22Rv1 (cell line): ENCODE measurements at regions not wholly inside any gene's neighbourhood (a gene's known extent, or its start where the extent isn't known, plus 50 kb on each side); places are given as distances from the start of the nearest gene placed in this dataset.

Source experiments
- H3K27ac ChIP-seq: fragments of 450-650 bp; 2 replicates; pipeline ENCODE4 v1.5.1; 2017
- CTCF ChIP-seq: fragments of 450-650 bp; IDR thresholded peaks from 2 replicates; pipeline ENCODE4 v1.5.1; 2017; ENCODE audit warnings: mild to moderate bottlenecking
- ZFX ChIP-seq: fragments of 450-650 bp; IDR thresholded peaks from 2 replicates; pipeline ENCODE4 v1.6.1; 2017; ENCODE audit warnings: antibody characterized with exemption, borderline replicate concordance

GRCh38 chr16:85250609-85251223 is 138.4 kb upstream of the CIBAR2 start:
- no peak for TF ChIP-seq ZFX
- no peak for TF ChIP-seq CTCF
- no peak overlapping the region for H3K27ac ChIP-seq

GRCh38 chr16:85251225-85251760 is 139.0 kb upstream of the CIBAR2 start:
- TF ChIP-seq ZFX (no peak), CTCF (no peak)

GRCh38 chr16:85252014-85252413 is 139.7 kb upstream of the CIBAR2 start:
- no peak for TF ChIP-seq ZFX
- TF ChIP-seq CTCF: no peak
- no peak overlapping the region for H3K27ac ChIP-seq

More at GRCh38 chr16:85251225-85251760, 139.0 kb upstream of the CIBAR2 start:
- no peak overlapping the region for H3K27ac ChIP-seq

- no peak overlapping the region for H3K27ac ChIP-seq
- TF ChIP-seq ZFX (no peak), CTCF (no peak)
These were observed 140.2 kb upstream of the CIBAR2 start for GRCh38 chr16:85252461-85252860.

GRCh38 chr16:85253084-85253941 is 141.0 kb upstream of the CIBAR2 start:
- no peak overlapping the region for H3K27ac ChIP-seq

GRCh38 chr16:85254051-85254450 is 141.8 kb upstream of the CIBAR2 start:
- no peak for TF ChIP-seq ZFX
- TF ChIP-seq CTCF: no peak
- no peak overlapping the region for H3K27ac ChIP-seq

More at GRCh38 chr16:85253084-85253941, 141.0 kb upstream of the CIBAR2 start:
- peak; percentile 98 for TF ChIP-seq CTCF
- TF ChIP-seq ZFX: no peak

- no peak overlapping the region for H3K27ac ChIP-seq
- TF ChIP-seq CTCF: no peak
- TF ChIP-seq ZFX: no peak
These were observed 142.6 kb upstream of the CIBAR2 start for GRCh38 chr16:85254921-85255320.
